ENCODE measurements at regions not wholly inside any gene's neighbourhood (a gene's known extent, or its start where the extent isn't known, plus 50 kb on each side); places are given as distances from the start of the nearest gene placed in this dataset.

DNA sequence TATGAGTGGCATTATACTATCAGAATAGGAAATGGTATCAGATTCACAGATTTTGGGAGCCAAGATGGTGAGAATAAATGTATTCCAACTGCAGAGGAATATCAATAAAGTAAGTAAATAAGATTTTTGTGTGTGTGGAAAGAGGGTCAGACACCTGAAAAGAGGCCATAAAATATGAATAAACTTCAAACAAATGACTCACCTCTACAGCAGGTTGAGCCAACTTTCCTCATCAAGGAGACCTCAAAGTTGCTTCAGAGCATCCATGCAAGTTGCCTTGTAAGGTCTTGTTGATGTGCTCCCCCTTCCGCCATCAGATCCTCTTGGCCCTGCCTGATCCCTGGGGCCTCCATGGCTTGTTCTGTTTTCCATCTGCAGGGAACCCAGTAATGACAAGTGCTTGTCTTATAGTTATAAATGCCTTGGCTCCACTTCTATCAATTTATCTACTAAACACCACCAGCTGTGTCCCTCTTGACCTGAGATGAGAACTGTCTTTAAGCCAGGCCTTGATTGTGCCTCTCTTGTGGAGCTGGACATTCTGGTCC is 775.6 kb downstream of the LTN1 start:
- H3K4me3 Mint-ChIP-seq = no peak overlapping the region
- no peaks in the 10 kb centered on the region for H3K9me3 Mint-ChIP-seq
- no peak overlapping the region for H3K27ac Mint-ChIP-seq
- intact Hi-C loops (cut with micrococcal nuclease) = no loop called here
- CTCF ChIA-PET = interaction anchor here (0.6 kb wide), 2 partner anchors 45 to 748 kb away, joined by 3 to 5 read pairs; no protein-coding TSS in a partner anchor
- no peak for DNase-seq
- H3K36me3 Mint-ChIP-seq (ENCODE audit: low read depth) = no peaks in the 10 kb centered on the region
- H3K27me3 Mint-ChIP-seq (ENCODE audit: low read depth) = no peaks in the 10 kb centered on the region
- H3K4me1 Mint-ChIP-seq (ENCODE audit: low read depth) = no peaks in the 10 kb centered on the region

DNA sequence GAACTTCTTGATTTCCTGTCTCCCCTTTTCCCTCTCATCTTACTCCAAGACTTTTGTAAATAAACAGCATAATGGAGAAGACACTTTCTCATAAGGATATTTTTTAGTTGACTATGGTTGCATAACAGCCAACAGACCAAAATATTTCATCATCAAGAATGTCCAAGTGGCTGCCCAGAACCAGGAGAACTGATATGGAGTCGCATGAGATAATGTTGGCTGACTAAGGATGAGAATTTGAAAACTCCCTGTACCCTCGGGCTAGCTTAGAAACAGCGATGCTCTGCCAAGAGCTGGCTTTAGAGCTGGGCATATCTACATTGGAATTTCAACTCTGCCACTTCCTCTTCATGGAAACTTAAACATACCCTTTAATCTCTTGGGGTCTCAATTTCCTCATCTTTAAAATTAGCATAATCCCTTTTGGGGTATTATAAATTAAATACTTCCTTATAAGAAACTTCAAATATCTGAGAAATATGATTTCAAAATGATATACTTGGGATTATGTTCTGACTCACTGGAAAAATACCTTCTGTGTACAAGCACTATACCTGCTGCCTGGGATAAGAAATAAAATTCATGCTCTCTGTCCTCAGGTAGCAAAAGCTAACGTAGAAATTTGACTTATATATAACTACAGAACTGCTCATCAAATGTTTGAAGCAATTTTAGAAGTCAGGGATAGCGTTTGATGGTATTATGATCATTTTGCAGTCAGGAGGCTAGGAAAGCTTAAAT is 777.3 kb downstream of the LTN1 start:
- intact Hi-C loops (cut with micrococcal nuclease) = no loop called here
- no peaks in the 10 kb centered on the region for H3K4me1 Mint-ChIP-seq (ENCODE audit: low read depth)
- no peaks in the 10 kb centered on the region for H3K36me3 Mint-ChIP-seq (ENCODE audit: low read depth)
- no peak for DNase-seq
- H3K27me3 Mint-ChIP-seq (ENCODE audit: low read depth) = no peaks in the 10 kb centered on the region
- CTCF ChIA-PET = no interaction called here
- no peak overlapping the region for H3K27ac Mint-ChIP-seq
- H3K9me3 Mint-ChIP-seq = no peaks in the 10 kb centered on the region
- H3K4me3 Mint-ChIP-seq = no peak overlapping the region

DNA sequence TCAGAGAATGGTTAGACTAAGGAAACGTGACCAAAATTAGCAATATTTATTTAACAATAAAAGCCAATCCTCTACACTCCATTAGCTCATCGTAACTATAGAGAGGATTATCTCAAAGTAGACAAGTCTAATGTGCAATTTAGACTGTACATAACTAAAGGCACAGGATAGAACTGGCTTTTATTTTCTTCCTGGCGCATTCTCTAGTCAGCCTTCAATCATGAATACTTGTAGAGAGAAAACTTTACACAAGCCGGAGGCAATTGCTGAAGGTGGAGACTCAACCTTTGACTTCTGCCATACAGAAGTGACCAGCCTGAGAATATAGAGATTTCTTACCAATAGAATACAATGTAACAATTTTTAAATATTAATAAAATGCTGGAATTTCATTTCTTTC is 777.9 kb downstream of the LTN1 start:
- no peaks in the 10 kb centered on the region for H3K9me3 Mint-ChIP-seq
- CTCF ChIA-PET = no interaction called here
- H3K4me3 Mint-ChIP-seq = no peak overlapping the region
- H3K27me3 Mint-ChIP-seq (ENCODE audit: low read depth) = no peaks in the 10 kb centered on the region
- no peaks in the 10 kb centered on the region for H3K4me1 Mint-ChIP-seq (ENCODE audit: low read depth)
- no peak overlapping the region for H3K27ac Mint-ChIP-seq
- intact Hi-C loops (cut with micrococcal nuclease) = no loop called here
- H3K36me3 Mint-ChIP-seq (ENCODE audit: low read depth) = no peaks in the 10 kb centered on the region
- DNase-seq = no peak

DNA sequence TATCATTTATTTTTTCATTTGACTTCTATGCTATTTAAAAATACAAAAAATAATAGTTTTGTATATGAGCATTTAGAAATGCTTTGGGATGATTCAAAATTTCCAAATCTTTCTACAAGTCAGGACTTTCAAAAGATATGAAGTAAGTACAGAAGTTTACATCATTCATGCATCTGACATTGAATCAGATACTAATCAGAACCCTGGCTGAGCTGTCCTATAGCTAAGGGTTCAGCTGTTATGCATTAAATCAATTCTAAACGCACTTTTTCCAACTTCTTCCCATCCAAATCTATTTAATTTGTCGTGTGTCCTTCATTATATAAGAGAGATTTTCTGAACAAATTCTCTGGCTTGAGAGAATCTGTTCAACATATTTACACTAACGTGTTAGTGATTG is 779.4 kb downstream of the LTN1 start:
- no peak overlapping the region for H3K4me3 Mint-ChIP-seq
- intact Hi-C loops (cut with micrococcal nuclease) = no loop called here
- H3K36me3 Mint-ChIP-seq (ENCODE audit: low read depth) = no peaks in the 10 kb centered on the region
- H3K9me3 Mint-ChIP-seq = no peaks in the 10 kb centered on the region
- H3K27ac Mint-ChIP-seq = no peak overlapping the region
- no peaks in the 10 kb centered on the region for H3K4me1 Mint-ChIP-seq (ENCODE audit: low read depth)
- H3K27me3 Mint-ChIP-seq (ENCODE audit: low read depth) = no peaks in the 10 kb centered on the region
- no peak for DNase-seq
- CTCF ChIA-PET = no interaction called here

DNA sequence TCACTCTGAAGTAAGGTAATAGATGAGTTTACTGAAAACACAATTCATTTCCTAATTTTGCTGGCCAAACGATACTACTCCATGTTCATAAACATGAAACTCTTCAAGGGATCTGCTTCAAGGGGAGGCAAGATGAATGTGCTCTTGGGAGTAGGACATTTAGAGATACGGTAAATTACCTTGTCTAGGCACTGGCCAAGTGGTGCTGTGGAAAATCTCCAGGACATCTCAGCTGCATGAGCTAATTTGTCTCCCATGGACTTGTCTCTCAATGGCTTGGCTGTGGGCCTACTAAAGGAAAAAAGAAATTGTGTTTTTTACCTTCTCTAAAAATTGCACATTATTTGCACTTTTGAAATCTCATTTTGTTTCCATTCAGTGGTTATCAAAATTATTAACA is 780.6 kb downstream of the LTN1 start:
- H3K27me3 Mint-ChIP-seq (ENCODE audit: low read depth) = no peaks in the 10 kb centered on the region
- H3K4me3 Mint-ChIP-seq = no peak overlapping the region
- intact Hi-C loops (cut with micrococcal nuclease) = no loop called here
- CTCF ChIA-PET = no interaction called here
- no peaks in the 10 kb centered on the region for H3K4me1 Mint-ChIP-seq (ENCODE audit: low read depth)
- no peaks in the 10 kb centered on the region for H3K9me3 Mint-ChIP-seq
- H3K36me3 Mint-ChIP-seq (ENCODE audit: low read depth) = no peaks in the 10 kb centered on the region
- no peak overlapping the region for H3K27ac Mint-ChIP-seq
- no peak for DNase-seq

DNA sequence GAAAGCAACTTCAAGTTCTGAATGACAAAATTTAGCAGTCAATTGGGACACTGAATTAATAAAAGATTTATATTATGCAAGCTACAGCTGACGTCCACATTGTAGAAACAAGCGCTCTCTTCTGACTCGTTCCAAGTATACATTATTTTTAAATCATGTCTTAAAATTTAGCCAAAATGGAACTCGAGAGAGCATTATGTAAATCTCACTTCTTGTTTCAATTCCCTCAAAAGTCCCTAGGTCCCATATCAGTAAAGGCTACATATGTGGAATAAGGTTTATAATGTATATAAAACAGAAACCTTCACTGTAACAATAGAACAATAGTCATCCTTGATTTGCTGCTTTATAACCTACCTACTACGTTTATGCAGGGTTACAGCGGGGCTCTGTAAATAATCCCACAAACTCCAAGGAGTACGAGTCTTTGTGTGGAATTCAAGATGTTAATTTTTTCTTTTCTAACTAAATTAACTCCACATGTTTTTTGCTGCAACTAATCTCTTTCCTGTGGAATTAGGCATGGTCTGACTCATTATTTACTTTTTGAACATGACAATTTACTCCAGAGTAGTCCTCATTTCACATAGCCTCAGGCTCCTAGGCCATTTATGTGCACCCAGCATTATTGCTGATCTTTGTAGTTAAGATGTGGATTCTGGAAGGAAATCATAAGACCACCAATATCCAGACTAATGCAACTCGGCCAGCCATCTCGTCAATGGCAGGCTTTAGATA is 785.1 kb downstream of the LTN1 start:
- Mint-ChIP-seq H3K9me3 (peaks cover 2% of the 10 kb centered on the region), H3K27ac (no peak overlapping the region), H3K27me3 (ENCODE audit: low read depth) (no peaks in the 10 kb centered on the region), H3K36me3 (ENCODE audit: low read depth) (no peaks in the 10 kb centered on the region), H3K4me3 (no peak overlapping the region), H3K4me1 (ENCODE audit: low read depth) (no peaks in the 10 kb centered on the region)
- no peak for DNase-seq
- CTCF ChIA-PET = no interaction called here
- intact Hi-C loops (cut with micrococcal nuclease) = no loop called here

DNA sequence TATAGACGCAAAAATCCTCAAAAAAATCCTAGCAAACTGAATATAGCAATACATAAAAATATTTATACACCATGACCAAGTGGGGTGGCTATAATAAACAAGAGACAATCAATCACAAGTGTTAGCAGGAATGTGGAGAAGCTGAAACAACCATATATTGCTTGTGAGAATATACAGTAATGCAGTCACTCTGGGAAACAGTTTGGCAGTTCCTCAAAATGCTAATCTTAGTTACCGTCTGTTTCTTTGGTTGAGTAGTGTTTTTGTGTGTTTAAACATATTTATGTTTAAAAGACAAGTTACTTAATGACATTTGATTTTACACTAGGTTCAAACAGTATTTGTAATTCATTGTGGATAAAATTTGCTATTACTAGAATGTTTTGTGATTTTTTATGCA is 792.0 kb downstream of the LTN1 start:
- no peaks in the 10 kb centered on the region for H3K27me3 Mint-ChIP-seq (ENCODE audit: low read depth)
- H3K4me1 Mint-ChIP-seq (ENCODE audit: low read depth) = no peaks in the 10 kb centered on the region
- no peak for DNase-seq
- H3K36me3 Mint-ChIP-seq (ENCODE audit: low read depth) = no peaks in the 10 kb centered on the region
- no peak overlapping the region for H3K27ac Mint-ChIP-seq
- H3K4me3 Mint-ChIP-seq = no peak overlapping the region
- CTCF ChIA-PET = no interaction called here
- H3K9me3 Mint-ChIP-seq = peaks cover 5% of the 10 kb centered on the region
- intact Hi-C loops (cut with micrococcal nuclease) = no loop called here

DNA sequence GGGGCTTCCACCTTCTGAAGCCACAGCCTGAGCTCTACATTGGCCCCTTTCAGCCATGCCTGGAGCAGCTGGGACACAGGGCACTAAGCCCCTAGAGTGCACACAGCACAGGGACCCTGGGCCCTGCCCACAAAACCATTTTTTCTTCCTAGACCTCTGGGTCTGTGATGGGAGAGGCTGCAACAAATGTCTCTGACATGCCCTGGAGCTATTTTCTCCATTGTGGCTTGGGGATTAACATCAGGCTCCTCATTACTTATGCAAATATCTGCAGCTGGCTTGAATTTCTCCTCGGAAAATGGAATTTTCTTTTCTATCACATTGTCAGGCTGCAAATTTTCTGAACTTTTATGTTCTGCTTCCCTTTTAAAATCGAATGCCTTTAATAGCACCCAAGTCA is 795.7 kb downstream of the LTN1 start:
- Mint-ChIP-seq H3K27ac (no peak overlapping the region), H3K4me3 (no peak overlapping the region), H3K36me3 (ENCODE audit: low read depth) (no peaks in the 10 kb centered on the region), H3K4me1 (ENCODE audit: low read depth) (no peaks in the 10 kb centered on the region), H3K9me3 (peaks cover 14% of the 10 kb centered on the region), H3K27me3 (ENCODE audit: low read depth) (no peaks in the 10 kb centered on the region)
- intact Hi-C loops (cut with micrococcal nuclease) = no loop called here
- DNase-seq = no peak
- CTCF ChIA-PET = no interaction called here

DNA sequence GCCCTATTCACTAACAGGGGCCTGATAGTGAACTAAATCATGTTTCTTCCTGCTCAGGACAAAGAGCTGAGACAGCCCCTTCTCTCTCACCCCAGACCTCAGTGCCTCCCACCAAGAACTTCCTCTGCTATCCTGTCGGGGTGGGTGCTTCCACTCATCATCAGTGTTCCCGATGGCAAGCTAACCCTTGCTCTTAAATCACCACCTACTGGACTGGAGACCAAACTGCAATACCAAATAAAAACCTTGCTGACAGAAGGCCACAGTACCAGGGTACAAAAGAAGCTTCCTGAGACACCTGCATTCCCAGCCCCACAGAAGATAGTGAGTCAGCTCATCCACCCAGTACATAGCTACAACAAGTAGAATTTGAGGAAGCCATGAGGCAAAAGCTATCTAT is 799.5 kb downstream of the LTN1 start:
- Mint-ChIP-seq H3K4me3 (no peak overlapping the region), H3K9me3 (peaks cover 14% of the 10 kb centered on the region), H3K36me3 (ENCODE audit: low read depth) (no peaks in the 10 kb centered on the region), H3K4me1 (ENCODE audit: low read depth) (no peaks in the 10 kb centered on the region), H3K27ac (no peak overlapping the region), H3K27me3 (ENCODE audit: low read depth) (no peaks in the 10 kb centered on the region)
- CTCF ChIA-PET = no interaction called here
- intact Hi-C loops (cut with micrococcal nuclease) = no loop called here
- no peak for DNase-seq

DNA sequence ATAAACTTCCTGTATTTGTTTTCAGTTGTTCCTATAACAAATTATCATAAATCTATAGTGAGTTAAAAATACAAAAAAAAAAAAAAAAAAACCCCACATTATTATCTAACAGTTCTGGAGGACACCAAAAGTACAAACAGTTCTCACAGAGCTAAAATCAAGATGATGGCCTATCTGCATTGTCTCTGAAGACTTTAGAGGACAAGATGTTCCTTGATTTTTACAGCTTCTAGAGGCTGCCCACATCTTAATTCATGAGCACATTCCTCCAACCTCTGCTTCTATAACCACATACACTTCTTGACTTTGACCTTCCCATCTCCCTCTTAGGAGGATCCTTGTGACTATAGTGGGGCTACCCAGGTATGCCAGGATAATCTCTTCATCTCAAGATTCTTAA is 806.1 kb downstream of the LTN1 start:
- Mint-ChIP-seq H3K9me3 (no peaks in the 10 kb centered on the region), H3K4me3 (no peak overlapping the region), H3K27me3 (ENCODE audit: low read depth) (no peaks in the 10 kb centered on the region), H3K36me3 (ENCODE audit: low read depth) (no peaks in the 10 kb centered on the region), H3K4me1 (ENCODE audit: low read depth) (no peaks in the 10 kb centered on the region), H3K27ac (no peak overlapping the region)
- CTCF ChIA-PET = no interaction called here
- intact Hi-C loops (cut with micrococcal nuclease) = no loop called here
- no peak for DNase-seq

DNA sequence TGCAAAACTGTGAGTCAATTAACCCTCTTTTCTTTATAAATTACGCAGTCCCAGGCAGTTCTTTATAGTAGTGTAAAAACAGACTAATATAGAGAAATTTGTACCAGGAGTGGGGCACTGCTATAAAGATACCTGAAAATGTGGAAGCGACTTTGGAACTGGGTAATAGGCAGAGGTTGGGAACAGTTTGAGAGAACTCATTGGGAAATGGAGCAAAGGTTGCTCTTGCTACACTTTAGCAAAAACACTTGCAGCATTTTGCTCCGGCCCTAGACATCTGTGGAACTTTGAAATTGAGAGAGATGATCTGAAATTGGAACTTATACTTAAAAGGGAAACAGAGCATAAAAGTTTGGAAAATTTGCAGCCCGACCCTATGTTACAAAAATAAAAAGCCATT is 810.9 kb downstream of the LTN1 start:
- Mint-ChIP-seq H3K27me3 (ENCODE audit: low read depth) (no peaks in the 10 kb centered on the region), H3K4me3 (no peak overlapping the region), H3K36me3 (ENCODE audit: low read depth) (no peaks in the 10 kb centered on the region), H3K4me1 (ENCODE audit: low read depth) (no peaks in the 10 kb centered on the region), H3K27ac (no peak overlapping the region), H3K9me3 (no peaks in the 10 kb centered on the region)
- CTCF ChIA-PET = no interaction called here
- intact Hi-C loops (cut with micrococcal nuclease) = no loop called here
- DNase-seq = no peak

DNA sequence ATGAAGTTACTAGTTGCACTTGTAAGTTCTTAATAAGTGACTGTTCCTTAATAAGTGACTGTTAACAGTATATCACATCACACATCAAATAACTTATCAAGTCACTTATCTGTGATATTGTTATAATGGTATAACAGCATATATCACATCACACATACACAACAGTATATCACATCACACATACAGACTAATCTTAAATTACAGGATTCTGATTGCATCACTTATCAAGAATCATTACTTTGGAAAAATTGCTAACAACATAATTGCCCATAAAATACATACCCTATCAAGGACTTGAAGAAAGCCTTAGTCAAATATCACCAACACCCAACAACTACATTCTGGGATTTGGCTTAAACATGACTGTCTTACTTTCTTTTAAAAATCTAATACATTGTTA is 813.5 kb downstream of the LTN1 start:
- DNase-seq = no peak
- no peak overlapping the region for H3K27ac Mint-ChIP-seq
- CTCF ChIA-PET = no interaction called here
- H3K4me1 Mint-ChIP-seq (ENCODE audit: low read depth) = no peaks in the 10 kb centered on the region
- H3K4me3 Mint-ChIP-seq = no peak overlapping the region
- no peaks in the 10 kb centered on the region for H3K27me3 Mint-ChIP-seq (ENCODE audit: low read depth)
- intact Hi-C loops (cut with micrococcal nuclease) = no loop called here
- H3K9me3 Mint-ChIP-seq = no peaks in the 10 kb centered on the region
- H3K36me3 Mint-ChIP-seq (ENCODE audit: low read depth) = no peaks in the 10 kb centered on the region

DNA sequence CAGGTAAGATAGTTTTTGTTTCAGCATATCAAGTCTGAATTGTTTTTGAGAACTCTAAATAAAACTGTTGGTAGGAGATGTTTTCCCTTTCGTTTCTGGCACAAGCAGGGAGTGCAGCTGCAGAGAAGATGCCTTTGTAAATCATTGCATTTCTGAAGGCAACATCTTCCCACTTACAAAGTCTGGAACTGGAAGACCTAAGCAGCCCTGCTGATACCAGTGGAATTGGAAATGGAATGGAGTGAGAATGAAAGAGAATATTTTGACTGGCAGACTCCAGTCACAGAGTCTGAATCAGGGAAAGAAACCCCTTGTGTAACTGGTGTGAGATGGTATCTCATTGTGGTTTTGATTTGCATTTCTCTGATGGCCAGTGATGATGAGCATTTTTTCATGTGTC is 815.6 kb downstream of the LTN1 start:
- no peak for DNase-seq
- Mint-ChIP-seq H3K27me3 (ENCODE audit: low read depth) (no peaks in the 10 kb centered on the region), H3K27ac (no peak overlapping the region), H3K9me3 (no peaks in the 10 kb centered on the region), H3K4me3 (no peak overlapping the region), H3K4me1 (ENCODE audit: low read depth) (no peaks in the 10 kb centered on the region), H3K36me3 (ENCODE audit: low read depth) (no peaks in the 10 kb centered on the region)
- intact Hi-C loops (cut with micrococcal nuclease) = no loop called here
- CTCF ChIA-PET = no interaction called here

All from activated naive CD4-positive, alpha-beta T cell treated with anti-CD3 and anti-CD28 coated beads for 36 hours (primary cell).